ENCODE measurements at regions not wholly inside any gene's neighbourhood (a gene's known extent, or its start where the extent isn't known, plus 50 kb on each side); places are given as distances from the start of the nearest gene placed in this dataset.

GRCh38 chr3:177414093-177414492 lies 216.8 kb upstream of the TBL1XR1 start:
- Histone ChIP-seq H3K27me3 (ENCODE audit: control insufficient read depth, insufficient read depth, low read length) (no peaks in the 10 kb centered on the region), H3K4me3 (ENCODE audit: low read depth, low read length) (no peak overlapping the region), H3K36me3 (ENCODE audit: control insufficient read depth, insufficient read depth, low read length) (no peaks in the 10 kb centered on the region)
- DNase-seq (ENCODE audit: low read depth) (no peak), FAIRE-seq (no peak)
- no peak for TF ChIP-seq CTCF (IDR thresholded peaks at IDR 0.05; ENCODE audit: insufficient read depth, low read length, severe bottlenecking)

DNA sequence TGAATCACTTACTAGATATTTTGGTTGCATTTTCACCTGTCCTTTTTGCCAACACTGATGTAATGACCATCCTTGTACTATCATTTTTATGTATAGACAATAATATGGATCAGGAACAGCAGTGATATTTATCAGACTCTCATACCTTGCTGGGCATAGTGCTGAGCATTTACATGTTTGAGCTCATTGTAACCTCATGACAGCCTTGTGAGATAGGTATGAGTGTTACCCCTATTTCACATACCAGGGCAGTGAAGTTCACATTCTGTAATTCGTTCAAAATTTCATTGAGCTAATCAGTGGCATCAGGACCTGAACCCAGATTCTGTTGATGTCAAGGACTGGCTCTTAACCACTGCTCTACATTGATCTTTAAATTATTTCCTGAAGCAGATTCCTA lies 221.5 kb upstream of the TBL1XR1 start:
- no peak for FAIRE-seq
- no peak overlapping the region for H3K4me3 ChIP-seq (ENCODE audit: low read depth, low read length)
- H3K27me3 ChIP-seq (ENCODE audit: control insufficient read depth, insufficient read depth, low read length), result no peaks in the 10 kb centered on the region
- DNase-seq (ENCODE audit: low read depth), result peak; percentile 40
- TF ChIP-seq CTCF (IDR thresholded peaks at IDR 0.05; ENCODE audit: insufficient read depth, low read length, severe bottlenecking), result no peak
- no peaks in the 10 kb centered on the region for H3K36me3 ChIP-seq (ENCODE audit: control insufficient read depth, insufficient read depth, low read length)

- DNase-seq (ENCODE audit: low read depth) (no peak), FAIRE-seq (no peak)
- Histone ChIP-seq H3K27me3 (ENCODE audit: control insufficient read depth, insufficient read depth, low read length) (no peaks in the 10 kb centered on the region), H3K36me3 (ENCODE audit: control insufficient read depth, insufficient read depth, low read length) (no peaks in the 10 kb centered on the region), H3K4me3 (ENCODE audit: low read depth, low read length) (no peak overlapping the region)
- no peak for TF ChIP-seq CTCF (IDR thresholded peaks at IDR 0.05; ENCODE audit: insufficient read depth, low read length, severe bottlenecking)
Measured at GRCh38 chr3:177419904-177420601, 222.8 kb upstream of the TBL1XR1 start.

- TF ChIP-seq CTCF (IDR thresholded peaks at IDR 0.05; ENCODE audit: insufficient read depth, low read length, severe bottlenecking), result no peak
- DNase-seq (ENCODE audit: low read depth) (peak; percentile 14), FAIRE-seq (no peak)
- Histone ChIP-seq H3K4me3 (ENCODE audit: low read depth, low read length) (no peak overlapping the region), H3K27me3 (ENCODE audit: control insufficient read depth, insufficient read depth, low read length) (no peaks in the 10 kb centered on the region), H3K36me3 (ENCODE audit: control insufficient read depth, insufficient read depth, low read length) (no peaks in the 10 kb centered on the region)
Measured at GRCh38 chr3:177420651-177421480, 223.6 kb upstream of the TBL1XR1 start.

GRCh38 chr3:177421481-177421785 lies 224.2 kb upstream of the TBL1XR1 start:
- no peak for TF ChIP-seq CTCF (IDR thresholded peaks at IDR 0.05; ENCODE audit: insufficient read depth, low read length, severe bottlenecking)
- no peaks in the 10 kb centered on the region for H3K36me3 ChIP-seq (ENCODE audit: control insufficient read depth, insufficient read depth, low read length)
- H3K27me3 ChIP-seq (ENCODE audit: control insufficient read depth, insufficient read depth, low read length), result no peaks in the 10 kb centered on the region
- FAIRE-seq (no peak), DNase-seq (ENCODE audit: low read depth) (no peak)
- no peak overlapping the region for H3K4me3 ChIP-seq (ENCODE audit: low read depth, low read length)
